Gastroesophageal sphincter (tissue), 4 donors: ENCODE measurements at regions not wholly inside any gene's neighbourhood (a gene's known extent, or its start where the extent isn't known, plus 50 kb on each side); places are given as distances from the start of the nearest gene placed in this dataset.

ENCODE experiments used
- ATAC-seq: fragments of 150-250 bp; one replicate; pipeline ENCODE4 v1.9.1; 2016; ENCODE audit warnings: mild to moderate bottlenecking, moderate library complexity
- H3K27ac ChIP-seq, 4 donors: fragments of 200-600 bp; sonication (generic) in 3 of 4; 1 replicate in 3 of 4; 2 replicates in 1 of 4; pipeline ENCODE4 v1.5.1; 2016 to 2019
- H3K27me3 ChIP-seq: fragments of 200-600 bp; sonication (generic); one replicate; pipeline ENCODE4 v1.5.1; 2019
- H3K36me3 ChIP-seq, 2 donors: fragments of 200-600 bp; sonication (generic); one replicate each; pipeline ENCODE4 v1.5.1; 2019; ENCODE audit warnings: control low read depth in 1 of 2
- H3K4me1 ChIP-seq, 3 donors: fragments of 200-600 bp; sonication (generic); 1 replicate in 2 of 3; 2 replicates in 1 of 3; pipeline ENCODE4 v1.5.1; 2016 to 2019; ENCODE audit warnings: control low read depth in 2 of 3
- H3K4me3 ChIP-seq, 2 donors: fragments of 200-600 bp; sonication (generic); one replicate each; pipeline ENCODE4 v1.5.1; 2019; ENCODE audit warnings: mild to moderate bottlenecking in 1 of 2, moderate library complexity in 1 of 2
- H3K9me3 ChIP-seq, 3 donors: fragments of 200-600 bp; sonication (generic); one replicate each; pipeline ENCODE4 v1.5.1; 2017 to 2019; ENCODE audit warnings: control low read depth in 2 of 3
- CTCF ChIP-seq, 4 experiments: fragments of 200-600 bp in 2 of 4; fragments of 450-650 bp in 2 of 4; sonication (generic) in 1 of 4; IDR thresholded peaks; one replicate each; pipeline ENCODE4 v1.5.1; 2017 to 2019; ENCODE audit warnings: antibody characterized with exemption in 4 of 4, mild to moderate bottlenecking in 2 of 4, moderate library complexity in 2 of 4
- EP300 ChIP-seq: sonication (generic); formaldehyde crosslinking; IDR thresholded peaks from one replicate; pipeline ENCODE4 v1.6.1; 2017; ENCODE audit warnings: antibody characterized with exemption, mild to moderate bottlenecking
- POLR2A ChIP-seq, 2 donors: fragments of 450-650 bp; IDR thresholded peaks; one replicate each; pipeline ENCODE4 v1.6.1; 2017; ENCODE audit warnings: antibody characterized with exemption in 2 of 2, mild to moderate bottlenecking in 2 of 2, moderate library complexity in 1 of 2
- POLR2AphosphoS5 ChIP-seq: sonication (generic); formaldehyde crosslinking; IDR thresholded peaks from one replicate; pipeline ENCODE4 v1.6.1; 2017; ENCODE audit warnings: antibody characterized with exemption
- WGBS, 2 donors: methylation state at CpG; one replicate each; pipeline ENCODE4 v1.1.5; 2018; ENCODE audit warnings: low coverage in 1 of 2; 5-methylcytosine and 5-hydroxymethylcytosine counted together

GRCh38 chr13:37326334-37326733 lies 220.9 kb upstream of the CSNK1A1L start:
- 48 to 63% methylated on average over 2 of the region's 2 CpGs for WGBS, 2 donors
- ATAC-seq = no peak
- Histone ChIP-seq H3K27ac (no peak overlapping the region), H3K27me3 (no peaks in the 10 kb centered on the region), H3K9me3 (peaks cover 0 to 5% (median 0%) of the 10 kb centered on the region in 3 donors), H3K4me1 (no peaks in the 10 kb centered on the region), H3K4me3 (no peak overlapping the region), H3K36me3 (no peaks in the 10 kb centered on the region)
- TF ChIP-seq EP300 (no peak), POLR2A (IDR thresholded peaks at IDR 0.05) (no peak)

GRCh38 chr13:37319031-37319443 lies 213.6 kb upstream of the CSNK1A1L start:
- ATAC-seq = no peak
- H3K27me3 ChIP-seq = no peaks in the 10 kb centered on the region
- no peaks in the 10 kb centered on the region for H3K4me1 ChIP-seq
- no peak overlapping the region for H3K27ac ChIP-seq
- no peak overlapping the region for H3K4me3 ChIP-seq
- TF ChIP-seq EP300 (no peak), POLR2AphosphoS5 (no peak), CTCF (IDR thresholded peaks at IDR 0.05) (no peak), POLR2A (IDR thresholded peaks at IDR 0.05) (no peak)
- H3K36me3 ChIP-seq = no peaks in the 10 kb centered on the region
- peaks cover 0 to 6% (median 0%) of the 10 kb centered on the region in 3 donors for H3K9me3 ChIP-seq

GRCh38 chr13:37316935-37317334 lies 211.5 kb upstream of the CSNK1A1L start:
- ATAC-seq = no peak
- 79% methylated on average over 4 of the region's 6 CpGs; no CpG with 5 or more reads in 1 of the 2 donors for WGBS, 2 donors
- H3K27me3 ChIP-seq = no peaks in the 10 kb centered on the region
- no peak overlapping the region for H3K4me3 ChIP-seq
- H3K9me3 ChIP-seq = peaks cover 0 to 6% (median 0%) of the 10 kb centered on the region in 3 donors
- TF ChIP-seq CTCF (IDR thresholded peaks at IDR 0.05) = no peak
- H3K4me1 ChIP-seq = no peaks in the 10 kb centered on the region
- H3K36me3 ChIP-seq = no peaks in the 10 kb centered on the region
- no peak overlapping the region for H3K27ac ChIP-seq

GRCh38 chr13:37313372-37313771 lies 207.9 kb upstream of the CSNK1A1L start:
- no peak for ATAC-seq
- Histone ChIP-seq H3K4me1 (no peaks in the 10 kb centered on the region), H3K36me3 (no peaks in the 10 kb centered on the region), H3K27me3 (no peaks in the 10 kb centered on the region), H3K4me3 (no peak overlapping the region), H3K9me3 (peaks cover 0 to 6% (median 0%) of the 10 kb centered on the region in 3 donors), H3K27ac (no peak overlapping the region)
- no peak for TF ChIP-seq CTCF (IDR thresholded peaks at IDR 0.05)
- no peak for TF ChIP-seq POLR2A (IDR thresholded peaks at IDR 0.05)
- no peak for TF ChIP-seq POLR2AphosphoS5
- TF ChIP-seq EP300 = no peak
- 71 to 75% methylated on average over 2 of the region's 2 CpGs for WGBS, 2 donors

GRCh38 chr13:37306778-37307544 lies 201.5 kb upstream of the CSNK1A1L start:
- 82 to 100% methylated on average over 1 to 4 of the region's 4 CpGs for WGBS, 2 donors
- Histone ChIP-seq H3K4me3 (no peak overlapping the region), H3K36me3 (no peaks in the 10 kb centered on the region), H3K27me3 (no peaks in the 10 kb centered on the region), H3K4me1 (no peaks in the 10 kb centered on the region), H3K27ac (no peak overlapping the region), H3K9me3 (no peaks in the 10 kb centered on the region)
- TF ChIP-seq EP300 (no peak), POLR2A (IDR thresholded peaks at IDR 0.05) (no peak), POLR2AphosphoS5 (no peak), CTCF (IDR thresholded peaks at IDR 0.05) (no peak)
- ATAC-seq = no peak
